OCI-LY7 (cell line): ENCODE measurements at regions not wholly inside any gene's neighbourhood (a gene's known extent, or its start where the extent isn't known, plus 50 kb on each side); places are given as distances from the start of the nearest gene placed in this dataset.
A peak's percentile ranks its signal among the peaks of the same experiment; 100 is the strongest.

ENCODE experiments used
- BruUV-seq: library from RNA; stranded (reverse); fragments of 400-500 nt; replicated peaks from 2 replicates; lab custom pipeline; 2021; lab: Mats Ljungman, UMichigan
- CTCF ChIA-PET: fragments of 300-600 bp; sonication (Branson Sonifier 250); formaldehyde crosslinking; loops from one replicate; lab custom pipeline; 2022; ENCODE audit warnings: antibody characterized with exemption; ENCODE audit not compliant: unreplicated experiment; lab: Charles Lee
- POLR2A ChIA-PET: fragments of 300-600 bp; sonication (Branson Sonifier 250); formaldehyde crosslinking; loops from one replicate; lab custom pipeline; 2022; ENCODE audit warnings: antibody characterized with exemption; lab: Charles Lee
- DNase-seq: peaks from one replicate; pipeline ENCODE4 v3.0.0-alpha.2; 2015; ENCODE audit warnings: low spot score
- H2AFZ ChIP-seq: fragments of 200-600 bp; sonication (generic), shearing (Covaris generic); 2 replicates; pipeline ENCODE4 v1.6.1; 2014; ENCODE audit warnings: mild to moderate bottlenecking, antibody characterized with exemption, low read length, moderate library complexity
- H3K27ac ChIP-seq: fragments of 200-600 bp; sonication (generic); 2 replicates; pipeline ENCODE4 v1.5.1; 2014; ENCODE audit warnings: mixed run types, low read depth, mild to moderate bottlenecking, moderate library complexity, low read length, inconsistent platforms; ENCODE audit not compliant: poor library complexity, severe bottlenecking
- H3K36me3 ChIP-seq: fragments of 200-600 bp; sonication (generic); 2 replicates; pipeline ENCODE4 v1.6.1; 2014; ENCODE audit warnings: mild to moderate bottlenecking, antibody characterized with exemption, low read length, moderate library complexity, mixed read lengths; ENCODE audit not compliant: insufficient read depth
- H3K4me1 ChIP-seq: fragments of 200-600 bp; sonication (generic); 2 replicates; pipeline ENCODE4 v1.5.1; 2014; ENCODE audit warnings: mild to moderate bottlenecking, low read length; ENCODE audit not compliant: insufficient read depth, poor library complexity, severe bottlenecking
- H3K4me2 ChIP-seq: fragments of 200-600 bp; sonication (generic); 2 replicates; pipeline ENCODE4 v1.6.1; 2014; ENCODE audit warnings: mild to moderate bottlenecking, low read length
- H3K4me3 ChIP-seq: fragments of 200-600 bp; sonication (generic); 2 replicates; pipeline ENCODE4 v1.5.1; 2014; ENCODE audit warnings: mild to moderate bottlenecking, low read depth, low read length; ENCODE audit not compliant: poor library complexity, severe bottlenecking
- H3K79me2 ChIP-seq: fragments of 200-600 bp; sonication (generic); 2 replicates; pipeline ENCODE4 v1.6.1; 2016; ENCODE audit warnings: low read depth, mild to moderate bottlenecking, low read length, moderate library complexity, mixed read lengths; ENCODE audit not compliant: insufficient read depth
- H3K9me2 ChIP-seq: fragments of 200-600 bp; sonication (generic); 2 replicates; pipeline ENCODE4 v1.6.1; 2016; ENCODE audit warnings: mild to moderate bottlenecking, low read length, mixed read lengths; ENCODE audit not compliant: insufficient read depth
- H3K9me3 ChIP-seq: fragments of 200-600 bp; sonication (generic); 2 replicates; pipeline ENCODE4 v1.6.1; 2014; ENCODE audit warnings: mild to moderate bottlenecking, mixed run types, low read length, mixed read lengths
- H4K20me1 ChIP-seq: fragments of 200-600 bp; sonication (generic); 2 replicates; pipeline ENCODE4 v1.6.1; 2014; ENCODE audit warnings: mild to moderate bottlenecking, antibody characterized with exemption, low read length, moderate library complexity, mixed read lengths; ENCODE audit not compliant: insufficient read depth
- CTCF ChIP-seq: fragments of 200-600 bp; sonication (generic); conservative IDR thresholded peaks from 2 replicates; pipeline ENCODE4 v1.5.1; 2014; ENCODE audit warnings: mild to moderate bottlenecking, antibody characterized with exemption, low read length, moderate library complexity, mixed read lengths
- EZH2phosphoT487 ChIP-seq: fragments of 200-600 bp; sonication (generic); IDR thresholded peaks from 2 replicates; pipeline ENCODE4 v1.6.1; 2018; ENCODE audit warnings: low read depth, borderline replicate concordance, mild to moderate bottlenecking, mixed run types, antibody characterized with exemption, low read length, moderate library complexity, mixed read lengths
- intact Hi-C: fragments of 100-400 bp; cut with micrococcal nuclease; formaldehyde crosslinking; loops from one replicate; pipeline ENCODE4 v1.10.0; 2022; ENCODE audit not compliant: unreplicated experiment

- POLR2A ChIA-PET = no interaction called here
- CTCF ChIA-PET = no interaction called here
Observed at GRCh38 chr7:53900856-53901528, 641.2 kb upstream of the VSTM2A start.

GRCh38 chr7:53904355-53904754, 637.8 kb upstream of the VSTM2A start:
- no peak overlapping the region for H3K4me3 ChIP-seq
- BruUV-seq = no TSS peak
- CTCF ChIA-PET = no interaction called here
- POLR2A ChIA-PET = no interaction called here
- no peaks in the 10 kb centered on the region for H3K9me2 ChIP-seq
- H3K4me2 ChIP-seq = no peak overlapping the region
- TF ChIP-seq EZH2phosphoT487 (no peak), CTCF (no peak)
- H3K36me3 ChIP-seq = no peaks in the 10 kb centered on the region
- intact Hi-C loops = no loop called here
- H2AFZ ChIP-seq = no peak overlapping the region
- DNase-seq = no peak
- no peak overlapping the region for H3K27ac ChIP-seq
- H3K4me1 ChIP-seq = no peaks in the 10 kb centered on the region
- H4K20me1 ChIP-seq = no peaks in the 10 kb centered on the region
- no peaks in the 10 kb centered on the region for H3K9me3 ChIP-seq
- no peaks in the 10 kb centered on the region for H3K79me2 ChIP-seq

More at GRCh38 chr7:53900856-53901528, 641.2 kb upstream of the VSTM2A start:
- intact Hi-C loops = no loop called here
- H3K9me3 ChIP-seq = no peaks in the 10 kb centered on the region
- no peaks in the 10 kb centered on the region for H3K79me2 ChIP-seq
- no peak for DNase-seq
- H3K36me3 ChIP-seq = no peaks in the 10 kb centered on the region
- no peak overlapping the region for H2AFZ ChIP-seq
- no peak overlapping the region for H3K4me3 ChIP-seq
- no peaks in the 10 kb centered on the region for H3K9me2 ChIP-seq
- no peak overlapping the region for H3K4me2 ChIP-seq
- no peaks in the 10 kb centered on the region for H4K20me1 ChIP-seq
- no peak overlapping the region for H3K27ac ChIP-seq
- BruUV-seq = no TSS peak
- no peak for TF ChIP-seq EZH2phosphoT487
- TF ChIP-seq CTCF = 0 out of 2 replicates have a peak, but pooled peaks have one; percentile 14
- H3K4me1 ChIP-seq = no peaks in the 10 kb centered on the region

- no peak for DNase-seq
- BruUV-seq = no TSS peak
Observed at GRCh38 chr7:53917637-53918036, 624.5 kb upstream of the VSTM2A start.

More at GRCh38 chr7:53917637-53918036, 624.5 kb upstream of the VSTM2A start:
- Histone ChIP-seq H4K20me1 (no peaks in the 10 kb centered on the region), H3K4me3 (no peak overlapping the region), H3K9me3 (0 out of 2 replicates have a peak, but pooled peaks cover 5% of the 10 kb centered on the region), H2AFZ (no peak overlapping the region), H3K9me2 (no peaks in the 10 kb centered on the region), H3K27ac (no peak overlapping the region), H3K36me3 (no peaks in the 10 kb centered on the region), H3K4me1 (no peaks in the 10 kb centered on the region), H3K4me2 (no peak overlapping the region), H3K79me2 (no peaks in the 10 kb centered on the region)
- intact Hi-C loops = no loop called here
- POLR2A ChIA-PET = no interaction called here
- TF ChIP-seq CTCF (no peak), EZH2phosphoT487 (no peak)
- CTCF ChIA-PET = no interaction called here
